HG03442 (cell line): ENCODE measurements at regions not wholly inside any gene's neighbourhood (a gene's known extent, or its start where the extent isn't known, plus 50 kb on each side); places are given as distances from the start of the nearest gene placed in this dataset.

Experiments
- ATAC-seq: cut with Tn5 transposase; IDR thresholded peaks from one replicate; pipeline ENCODE4 v1.9.1; 2021; ENCODE audit warnings: mild to moderate bottlenecking, moderate library complexity; ENCODE audit not compliant: unreplicated experiment

DNA sequence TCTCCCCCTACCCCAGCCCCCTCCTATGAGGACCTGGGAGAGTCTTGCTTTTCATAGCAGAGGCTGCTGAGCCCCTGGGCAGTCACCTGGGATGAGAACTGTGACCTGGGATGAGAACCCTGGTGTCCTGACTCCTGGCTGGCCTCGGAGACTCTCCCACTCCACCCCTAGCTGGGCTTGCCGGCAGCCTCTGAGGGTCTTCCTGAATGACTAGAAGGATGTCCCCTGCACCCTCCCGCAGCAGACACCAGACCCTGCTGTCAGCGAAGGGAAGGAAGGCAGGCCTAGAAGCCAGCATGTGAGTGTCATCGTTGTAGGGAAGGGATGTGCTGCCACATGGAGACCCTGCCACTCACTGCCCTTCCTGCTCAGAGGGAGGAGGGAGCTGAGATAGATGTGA lies 203.4 kb upstream of the ZNF536 start:
- no peak for ATAC-seq

- no peak for ATAC-seq
Measured at GRCh38 chr19:30169196-30169900, 202.8 kb upstream of the ZNF536 start.

DNA sequence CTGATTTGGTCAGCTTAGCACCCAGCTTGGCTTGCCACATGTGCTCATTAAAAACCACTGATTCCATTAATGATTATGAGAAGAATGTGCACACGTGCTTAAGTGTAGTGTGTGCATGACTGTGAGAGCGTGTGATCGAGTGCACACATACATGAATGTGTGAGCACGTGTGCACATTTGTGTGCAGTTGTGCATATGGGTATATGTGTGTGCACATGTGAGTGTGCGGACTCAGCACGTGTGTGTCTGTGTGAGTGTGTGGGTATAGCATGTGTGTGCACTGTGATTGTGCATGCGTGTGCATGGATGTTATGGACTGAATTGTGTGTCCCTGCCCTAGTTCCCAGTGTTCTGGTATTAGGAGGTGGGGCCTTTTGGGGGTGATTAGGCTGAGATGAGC lies 202.1 kb upstream of the ZNF536 start:
- no peak for ATAC-seq

DNA sequence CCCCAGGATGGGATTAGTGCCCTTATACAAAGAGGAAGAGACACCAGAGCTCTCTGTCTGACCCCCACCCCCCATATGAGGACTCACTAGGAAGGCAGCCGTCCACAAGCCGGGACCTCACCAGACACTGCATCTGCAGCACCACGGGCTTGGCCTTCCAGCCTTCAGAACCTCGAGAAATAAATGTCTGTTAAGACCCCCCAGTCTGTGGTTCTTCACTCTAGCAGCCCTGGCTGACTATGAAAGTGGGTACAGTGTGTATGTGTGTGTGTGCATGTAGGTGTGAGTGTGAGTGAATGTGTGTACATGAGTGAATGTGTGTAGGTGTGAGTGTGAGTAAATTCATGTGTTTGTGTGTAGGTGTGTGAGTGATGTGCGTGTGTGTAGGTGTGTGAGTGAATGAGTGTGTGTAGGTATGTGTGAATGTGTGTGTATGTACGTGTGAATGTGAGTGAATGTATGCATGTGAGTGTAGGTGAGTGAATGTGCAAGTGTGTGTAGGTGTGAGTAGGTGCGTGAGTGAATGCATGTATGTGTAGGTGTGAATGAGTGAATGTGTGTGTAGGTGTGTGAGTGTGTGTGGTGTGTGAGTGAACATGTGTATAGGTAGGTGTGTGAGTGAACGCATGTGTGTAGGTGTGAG lies 201.6 kb upstream of the ZNF536 start:
- ATAC-seq = no peak

GRCh38 chr19:30171138-30171635 lies 201.0 kb upstream of the ZNF536 start:
- no peak for ATAC-seq

- ATAC-seq = no peak
Measured at GRCh38 chr19:30171795-30172612, 200.2 kb upstream of the ZNF536 start.

GRCh38 chr19:30172613-30173242 lies 199.5 kb upstream of the ZNF536 start:
- ATAC-seq = no peak

DNA sequence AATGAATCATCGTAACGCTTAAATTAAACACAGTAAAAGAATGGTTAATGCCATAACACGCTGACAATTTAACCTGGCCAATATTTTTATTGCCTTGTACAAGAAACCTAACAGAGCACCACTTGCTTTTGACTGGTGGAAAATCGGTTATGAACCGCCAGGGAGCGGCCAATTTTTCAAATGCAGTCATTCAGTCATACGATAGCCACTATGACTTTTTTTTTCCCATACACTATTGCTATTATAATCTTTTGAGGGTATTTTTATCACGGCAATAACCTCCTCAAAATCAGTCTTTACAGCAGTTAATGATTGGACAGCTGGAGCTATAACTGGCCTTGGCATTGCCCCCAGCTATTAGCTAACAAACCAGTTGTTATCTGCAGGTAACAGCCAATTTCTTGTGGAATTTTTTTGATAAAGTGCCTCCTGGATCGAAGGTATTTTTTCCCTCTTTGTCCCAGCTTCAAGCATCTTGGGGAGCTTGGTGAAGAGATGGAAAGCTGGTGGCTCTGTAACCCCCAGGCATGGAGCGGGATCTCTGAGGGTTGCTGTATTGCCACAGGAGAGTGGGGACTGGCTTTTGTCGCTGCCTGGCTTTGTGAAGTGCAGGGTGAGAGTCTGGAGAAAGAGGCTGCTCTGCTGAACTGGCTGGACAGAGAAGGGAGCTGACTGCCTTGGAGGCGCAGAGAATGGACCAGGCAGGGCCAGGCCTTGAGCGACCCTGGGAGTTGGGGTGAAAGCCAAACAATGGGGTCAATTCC lies 198.4 kb upstream of the ZNF536 start:
- no peak for ATAC-seq

- ATAC-seq = no peak
Measured at GRCh38 chr19:30174357-30174645, 197.9 kb upstream of the ZNF536 start.

DNA sequence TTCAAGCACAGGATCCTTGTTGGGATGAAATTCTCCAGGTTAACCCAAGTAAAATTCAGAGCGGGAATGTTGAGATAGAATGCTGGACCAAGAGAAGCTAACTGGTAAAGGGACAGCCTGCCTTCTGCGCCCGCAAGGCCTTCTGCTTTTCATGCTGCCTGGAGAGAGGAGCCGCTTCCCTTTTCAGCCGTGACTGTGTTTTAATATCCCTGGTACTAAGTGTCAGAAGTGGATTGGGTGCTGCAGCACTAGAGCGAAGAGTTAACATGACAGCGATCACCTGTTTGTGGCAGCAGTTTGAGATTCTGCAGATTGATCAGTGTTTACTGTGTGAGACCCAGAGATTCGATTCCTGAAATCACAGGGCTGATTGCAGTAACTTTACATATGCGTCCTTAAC lies 197.4 kb upstream of the ZNF536 start:
- ATAC-seq = no peak

DNA sequence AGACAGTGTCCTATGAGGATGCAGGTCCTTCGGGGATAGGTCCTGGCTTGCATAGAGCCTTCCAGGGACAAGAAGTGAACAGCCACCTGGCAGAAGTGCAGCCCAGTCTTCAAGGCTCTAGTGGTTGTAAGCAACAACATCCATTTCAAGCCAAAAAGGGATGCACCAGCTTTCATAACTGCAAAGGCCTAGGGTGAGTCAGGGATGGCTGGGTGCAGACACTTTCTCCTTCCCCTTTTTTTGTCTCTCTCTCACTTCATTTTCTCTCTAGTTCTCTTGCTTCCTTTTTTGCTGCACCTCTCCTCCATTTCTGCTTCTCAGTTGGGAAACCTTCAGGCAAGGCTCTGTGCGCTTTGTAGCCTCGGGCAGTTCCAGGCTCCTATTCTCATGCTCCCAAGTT lies 196.2 kb upstream of the ZNF536 start:
- ATAC-seq = no peak

GRCh38 chr19:30178721-30179402 lies 193.3 kb upstream of the ZNF536 start:
- ATAC-seq = no peak

DNA sequence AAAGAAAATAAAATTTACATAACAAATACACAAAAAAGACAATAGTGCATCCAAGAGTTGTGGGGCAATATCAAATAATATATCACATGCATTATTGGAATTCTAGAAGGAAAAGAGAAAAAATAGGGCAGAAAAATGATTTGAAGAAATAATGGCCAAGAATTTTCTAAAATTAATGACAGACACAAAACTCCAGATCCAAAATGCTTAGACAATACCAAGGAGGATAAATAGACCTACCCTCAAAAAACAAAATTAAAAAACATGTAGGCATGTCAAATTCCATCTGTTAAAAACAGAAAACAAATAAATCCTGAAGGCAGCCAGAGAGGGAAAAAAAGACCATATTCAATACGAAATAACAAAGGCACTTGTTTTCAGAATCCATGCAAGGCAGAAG lies 191.5 kb upstream of the ZNF536 start:
- ATAC-seq = no peak

DNA sequence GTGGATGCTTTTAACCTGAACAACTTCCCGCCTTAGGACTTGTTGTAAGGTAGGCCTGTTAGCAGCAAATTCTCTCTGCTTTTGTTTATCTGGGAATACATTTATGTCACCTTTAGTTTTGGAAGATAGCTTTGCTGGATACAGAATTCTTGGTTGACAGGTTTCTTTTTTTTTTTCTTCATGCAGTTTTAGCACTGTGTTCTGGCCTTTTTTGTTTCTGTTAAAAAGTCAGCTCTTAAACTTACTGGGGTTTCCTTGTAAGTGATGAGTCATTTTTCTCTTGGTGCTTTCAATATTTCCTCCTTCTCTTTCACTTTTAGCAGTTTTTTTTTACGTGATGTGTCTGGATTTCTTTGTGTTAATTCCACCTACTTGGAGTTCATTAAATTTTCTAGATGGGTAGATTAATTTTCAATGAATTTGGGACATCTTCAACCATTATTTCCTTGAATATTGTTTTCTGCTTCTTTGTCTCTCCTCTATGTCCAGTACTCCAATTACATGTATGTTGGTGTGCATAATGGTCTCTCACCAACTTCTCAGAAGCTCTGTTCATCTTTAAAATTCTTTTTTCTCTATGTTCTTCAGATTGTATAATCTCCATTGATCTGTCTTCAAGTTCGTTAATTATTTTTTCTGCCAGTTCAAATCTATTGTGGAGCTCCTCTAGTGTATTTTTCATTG lies 188.2 kb upstream of the ZNF536 start:
- ATAC-seq = no peak

DNA sequence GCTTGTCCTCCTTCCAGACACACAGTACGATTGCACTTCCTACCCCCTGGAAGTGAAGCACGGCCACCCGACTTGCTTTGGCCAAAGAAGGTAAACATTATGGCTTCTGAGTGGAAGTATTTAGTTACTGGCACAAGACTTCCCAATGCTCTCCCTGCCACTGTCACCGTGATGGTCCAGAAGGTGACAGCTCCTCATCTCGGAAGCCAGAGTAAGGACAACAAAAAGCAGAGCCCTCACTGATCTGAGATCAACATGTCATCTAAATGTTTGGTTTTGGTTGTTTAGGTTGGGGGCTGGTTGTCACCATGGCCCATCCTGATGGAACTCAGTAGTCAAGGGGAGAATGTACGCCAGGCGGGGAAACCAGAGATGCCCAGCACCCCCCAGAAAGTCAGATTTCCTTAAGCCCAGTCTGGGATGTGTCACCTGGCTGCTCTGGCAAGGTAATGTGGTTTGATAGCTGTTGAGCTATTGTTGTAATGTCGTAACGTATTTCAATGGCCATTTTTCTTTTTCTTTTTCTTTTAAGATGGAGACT lies 170.1 kb upstream of the ZNF536 start:
- ATAC-seq = no peak

DNA sequence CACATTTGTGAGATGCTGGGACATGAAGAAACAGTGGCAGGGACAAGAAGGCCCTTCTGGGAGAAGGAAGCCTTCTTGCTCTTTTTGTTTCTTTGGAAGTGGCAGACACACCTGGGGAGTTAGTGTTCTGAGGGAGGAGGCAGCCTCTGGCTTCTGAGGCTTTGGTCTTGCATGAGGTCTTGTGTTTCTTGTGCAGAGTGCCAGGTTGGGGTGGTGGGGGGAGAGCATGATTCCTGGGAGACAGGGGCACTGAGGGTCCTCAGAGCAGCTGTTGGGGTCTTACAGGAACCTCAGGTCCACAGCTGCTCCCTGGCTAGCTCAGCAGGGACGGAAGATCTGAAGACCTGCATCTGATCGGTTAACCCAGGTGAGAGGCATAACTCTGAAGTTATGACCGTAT lies 167.5 kb upstream of the ZNF536 start:
- no peak for ATAC-seq

GRCh38 chr19:30206187-30206586 lies 166.0 kb upstream of the ZNF536 start:
- no peak for ATAC-seq

GRCh38 chr19:30207357-30207756 lies 164.8 kb upstream of the ZNF536 start:
- no peak for ATAC-seq

- ATAC-seq = no peak
Measured at GRCh38 chr19:30208436-30209060, 163.6 kb upstream of the ZNF536 start.
